HCT116 (cell line): ENCODE measurements at regions not wholly inside any gene's neighbourhood (a gene's known extent, or its start where the extent isn't known, plus 50 kb on each side); places are given as distances from the start of the nearest gene placed in this dataset.

Experiments used
- ATAC-seq: fragments of 200-7000 bp; cut with Tn5 transposase; 2 replicates; pipeline ENCODE4 v1.9.1; 2020; ENCODE audit warnings: mild to moderate bottlenecking, moderate library complexity
- BruUV-seq: library from RNA; stranded (reverse); fragments of 400-500 nt; replicated peaks from 2 replicates; lab custom pipeline; 2021; lab: Mats Ljungman, UMichigan
- CTCF ChIA-PET: fragments of 300-600 bp; sonication (Branson Sonifier 250); formaldehyde crosslinking; loops from one replicate; lab custom pipeline; 2021; ENCODE audit warnings: antibody characterized with exemption; lab: Charles Lee
- POLR2A ChIA-PET: fragments of 300-600, 350-600 bp; sonication (Branson Sonifier 250); formaldehyde crosslinking; loops from one replicate; lab custom pipeline; 2021; ENCODE audit warnings: antibody characterized with exemption; lab: Charles Lee
- RAD21 ChIA-PET, 2 experiments: fragments of 300-600 bp; sonication (Branson Sonifier 250); formaldehyde crosslinking; loops; one replicate each; lab custom pipeline; 2023; ENCODE audit warnings: low total read pairs in 2 of 2; ENCODE audit not compliant: uncharacterized antibody in 2 of 2, unreplicated experiment in 2 of 2, low non-redundant PET in 1 of 2; lab: Charles Lee
- DNase-seq: peaks from one replicate; pipeline ENCODE4 v3.0.0-alpha.2; 2010; ENCODE audit warnings: low read depth, low spot score
- H2AFZ ChIP-seq: fragments of 200-600 bp; shearing (Covaris generic), sonication (generic); 2 replicates; pipeline ENCODE4 v1.6.1; 2017; ENCODE audit warnings: low read depth, mixed run types, mixed read lengths, antibody characterized with exemption, low read length; ENCODE audit not compliant: poor library complexity, severe bottlenecking
- H3K27ac ChIP-seq: 2 replicates; pipeline ENCODE4 v1.5.1; 2012; ENCODE audit warnings: low read depth, low read length
- H3K27me3 ChIP-seq: fragments of 200-600 bp; sonication (generic); 2 replicates; pipeline ENCODE4 v1.6.1; 2016; ENCODE audit warnings: mixed run types, low read length, mixed read lengths; ENCODE audit not compliant: insufficient read depth
- H3K36me3 ChIP-seq, 2 experiments: fragments of 200-500 bp in 1 of 2; fragments of 200-600 bp in 1 of 2; sonication (Bioruptor generic) in 1 of 2; sonication (generic) in 1 of 2; 2 replicates each; pipeline versions ENCODE4 v1.5.1 to v1.6.1; 2014 to 2016; ENCODE audit warnings: low read length in 2 of 2, inconsistent platforms in 1 of 2, mixed read lengths in 1 of 2, mixed run types in 1 of 2; ENCODE audit not compliant: insufficient read depth in 2 of 2, control insufficient read depth in 1 of 2
- H3K4me1 ChIP-seq, 2 experiments: fragments of 200-600 bp in 1 of 2; sonication (generic) in 1 of 2; 2 replicates each; pipeline versions ENCODE4 v1.5.1 to v1.6.1; 2012 to 2017; ENCODE audit warnings: low read length in 2 of 2, inconsistent platforms in 1 of 2, mild to moderate bottlenecking in 1 of 2, mixed read lengths in 1 of 2, mixed run types in 1 of 2, moderate library complexity in 1 of 2; ENCODE audit not compliant: insufficient read depth in 2 of 2, control insufficient read depth in 1 of 2
- H3K4me2 ChIP-seq: fragments of 200-600 bp; sonication (generic); 2 replicates; pipeline ENCODE4 v1.6.1; 2017; ENCODE audit warnings: mixed run types, low read length, mixed read lengths
- H3K4me3 ChIP-seq, 2 experiments: fragments of 200-600 bp in 1 of 2; sonication (generic) in 1 of 2; replicated peaks in 1 of 2; 2 replicates each; pipeline ENCODE4 v1.5.1; 2011 to 2016; ENCODE audit warnings: low read length in 2 of 2, control low read depth in 1 of 2, low read depth in 1 of 2, mild to moderate bottlenecking in 1 of 2, mixed read lengths in 1 of 2, mixed run types in 1 of 2
- H3K79me2 ChIP-seq: fragments of 200-600 bp; sonication (generic); 2 replicates; pipeline ENCODE4 v1.6.1; 2017; ENCODE audit warnings: mild to moderate bottlenecking, mixed run types, low read length, moderate library complexity, mixed read lengths; ENCODE audit not compliant: insufficient read depth
- H3K9ac ChIP-seq: fragments of 200-600 bp; sonication (generic); 2 replicates; pipeline ENCODE4 v1.6.1; 2016; ENCODE audit warnings: low read length, mixed read lengths
- H3K9me2 ChIP-seq: fragments of 200-600 bp; sonication (generic), shearing (Covaris generic); 2 replicates; pipeline ENCODE4 v1.6.1; 2017; ENCODE audit warnings: mixed run types, mild to moderate bottlenecking, moderate library complexity; ENCODE audit not compliant: insufficient read depth
- H3K9me3 ChIP-seq, 2 experiments: fragments of 200-500 bp in 1 of 2; fragments of 200-600 bp in 1 of 2; sonication (Bioruptor generic) in 1 of 2; sonication (generic) in 1 of 2; 2 replicates each; pipeline ENCODE4 v1.6.1; 2014 to 2017; ENCODE audit warnings: low read length in 2 of 2, mixed read lengths in 2 of 2, inconsistent platforms in 1 of 2, low read depth in 1 of 2, mild to moderate bottlenecking in 1 of 2, mixed run types in 1 of 2, moderate library complexity in 1 of 2; ENCODE audit not compliant: control insufficient read depth in 1 of 2, insufficient read depth in 1 of 2
- H4K20me1 ChIP-seq: fragments of 200-600 bp; sonication (generic), shearing (Covaris generic); 2 replicates; pipeline ENCODE4 v1.6.1; 2017; ENCODE audit warnings: mixed run types, mild to moderate bottlenecking, moderate library complexity; ENCODE audit not compliant: insufficient read depth
- ATF3 ChIP-seq: IDR thresholded peaks from 2 replicates; pipeline ENCODE4 v1.6.1; 2012
- CEBPB ChIP-seq: IDR thresholded peaks from 2 replicates; pipeline ENCODE4 v1.6.1; 2012; ENCODE audit warnings: low read depth
- CTCF ChIP-seq, 3 experiments: fragments of 200-600 bp in 1 of 3; sonication (generic) in 1 of 3; IDR thresholded peaks in 2 of 3; conservative IDR thresholded peaks in 1 of 3; 2 replicates each; pipeline ENCODE4 v1.5.1; 2012 to 2017; ENCODE audit warnings: low read depth in 2 of 3, low read length in 2 of 3, antibody characterized with exemption in 1 of 3, borderline replicate concordance in 1 of 3, control low read depth in 1 of 3, mild to moderate bottlenecking in 1 of 3, mixed read lengths in 1 of 3, mixed run types in 1 of 3, moderate library complexity in 1 of 3; ENCODE audit not compliant: insufficient read depth in 1 of 3
- EGR1 ChIP-seq: IDR thresholded peaks from 2 replicates; pipeline ENCODE4 v1.6.1; 2012; ENCODE audit warnings: low read depth
- EZH2phosphoT487 ChIP-seq: fragments of 200-600 bp; IDR thresholded peaks from 2 replicates; pipeline ENCODE4 v1.6.1; 2018; ENCODE audit warnings: antibody characterized with exemption, borderline replicate concordance
- FOSL1 ChIP-seq: IDR thresholded peaks from 2 replicates; pipeline ENCODE4 v1.6.1; 2012; ENCODE audit warnings: low read depth
- JUND ChIP-seq: IDR thresholded peaks from 2 replicates; pipeline ENCODE4 v1.6.1; 2012
- MAX ChIP-seq: IDR thresholded peaks from 2 replicates; pipeline ENCODE4 v1.6.1; 2012
- POLR2A ChIP-seq: IDR thresholded peaks from 2 replicates; pipeline ENCODE4 v1.7.0; 2011; ENCODE audit warnings: borderline replicate concordance; ENCODE audit not compliant: insufficient read depth, insufficient read length; ENCODE audit errors: extremely low read depth
- TCF7L2 ChIP-seq: IDR thresholded peaks from 2 replicates; pipeline ENCODE4 v1.7.0; 2011; ENCODE audit warnings: borderline replicate concordance, inconsistent platforms; ENCODE audit not compliant: insufficient read depth, insufficient read length; ENCODE audit errors: extremely low read depth
- intact Hi-C: fragments of 100-400 bp; cut with micrococcal nuclease; formaldehyde crosslinking; loops from 2 replicates; pipeline ENCODE4 v1.10.0; 2022

GRCh38 chr14:53391156-53391555 lies 238.0 kb upstream of the DDHD1 start:
- Histone ChIP-seq H3K27ac (peak overlapping the region; percentile 62; the same call in 1 of the 2 replicates), H3K4me2 (peak overlapping the region; percentile 70), H2AFZ (peak overlapping the region; percentile 59), H3K4me3 (peak overlapping the region in 1 of 2 experiments; percentile 12; a peak in 2 of 4 replicates), H3K9me2 (no peaks in the 10 kb centered on the region), H3K79me2 (no peaks in the 10 kb centered on the region), H3K9me3 (peaks cover 0 to 7% of the 10 kb centered on the region in 2 experiments; a peak in 1 of 4 replicates), H3K4me1 (peaks cover 27 to 46% of the 10 kb centered on the region in 2 experiments; a peak in 3 of 4 replicates), H3K27me3 (no peaks in the 10 kb centered on the region), H3K36me3 (no peaks in the 10 kb centered on the region), H4K20me1 (no peaks in the 10 kb centered on the region), H3K9ac (peak overlapping the region; percentile 34; the same call in 1 of the 2 replicates)
- CTCF ChIA-PET = no interaction called here
- no TSS peak for BruUV-seq
- DNase-seq (peak; percentile 72), ATAC-seq (peak; percentile 79)
- RAD21 ChIA-PET = no interaction called here
- TF ChIP-seq JUND (peak; percentile 52), EZH2phosphoT487 (no peak), TCF7L2 (peak; percentile 96), POLR2A (no peak), CEBPB (peak; percentile 64), ATF3 (peak; percentile 59; the same call in 1 of the 2 replicates), FOSL1 (peak; percentile 60; the same call in 1 of the 2 replicates), MAX (peak; percentile 73), CTCF (IDR thresholded peaks at IDR 0.05 in 2 of 3, conservative IDR thresholded peaks at IDR 0.05 in 1 of 3; ENCODE audit: borderline replicate concordance in 1 of 3, insufficient read depth in 1 of 3, low read depth in 2 of 3, low read length in 2 of 3) (no peak), EGR1 (peak; percentile 83)
- POLR2A ChIA-PET = no interaction called here
- intact Hi-C loops = no loop called here
